UCSD-AML1 (cell line): ENCODE measurements at regions not wholly inside any gene's neighbourhood (a gene's known extent, or its start where the extent isn't known, plus 50 kb on each side); places are given as distances from the start of the nearest gene placed in this dataset.

Experiments
- DNase-seq: peaks from one replicate; lab custom pipeline; 2025; ENCODE audit not compliant: unreplicated experiment; lab: John Stamatoyannopoulos, UW

GRCh38 chrX:68897118-68897945 is 68.5 kb downstream of the EFNB1 start:
- DNase-seq = no peak

- DNase-seq = no peak
These were observed 67.8 kb downstream of the EFNB1 start for GRCh38 chrX:68896581-68896980.

DNA sequence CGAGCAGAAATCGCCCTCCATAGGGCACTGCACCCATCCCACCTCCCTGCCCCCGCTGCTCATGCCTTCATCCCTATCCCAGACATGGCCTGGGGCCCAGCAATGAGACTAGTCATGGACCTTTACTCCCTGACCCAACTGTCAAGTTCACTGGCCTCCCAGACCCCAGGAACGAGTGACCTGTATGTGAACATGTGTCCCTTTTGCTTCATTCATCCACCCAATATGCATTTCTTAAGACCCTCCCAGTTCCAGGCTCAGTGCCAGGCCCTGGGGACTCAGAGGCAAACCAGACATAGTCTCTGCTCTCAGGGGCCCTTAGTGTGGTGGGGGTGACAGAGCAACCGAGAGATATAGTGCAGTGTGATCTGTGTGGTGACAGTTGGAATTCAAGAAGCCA is 67.0 kb downstream of the EFNB1 start:
- DNase-seq = no peak

DNA sequence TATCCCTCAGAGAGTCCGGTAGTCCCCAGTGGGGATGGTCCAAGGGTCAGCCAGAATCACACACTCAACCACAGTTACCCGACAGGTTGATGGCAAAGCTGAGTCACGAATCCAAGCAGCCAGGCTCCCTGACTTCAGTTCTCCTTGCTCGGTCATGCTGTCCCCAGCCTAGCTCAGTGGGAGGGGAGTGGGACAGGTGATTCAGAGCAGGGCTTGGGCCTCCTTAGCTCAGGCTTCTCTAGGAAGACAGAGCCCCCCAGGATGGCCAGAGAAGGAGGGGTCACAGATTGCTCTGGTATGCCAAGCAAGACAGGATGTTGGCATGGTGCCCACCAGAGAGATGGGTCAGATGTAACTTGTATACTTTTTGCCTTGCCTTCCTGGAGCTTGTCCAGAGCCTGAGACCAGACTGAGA is 66.5 kb downstream of the EFNB1 start:
- DNase-seq = no peak

DNA sequence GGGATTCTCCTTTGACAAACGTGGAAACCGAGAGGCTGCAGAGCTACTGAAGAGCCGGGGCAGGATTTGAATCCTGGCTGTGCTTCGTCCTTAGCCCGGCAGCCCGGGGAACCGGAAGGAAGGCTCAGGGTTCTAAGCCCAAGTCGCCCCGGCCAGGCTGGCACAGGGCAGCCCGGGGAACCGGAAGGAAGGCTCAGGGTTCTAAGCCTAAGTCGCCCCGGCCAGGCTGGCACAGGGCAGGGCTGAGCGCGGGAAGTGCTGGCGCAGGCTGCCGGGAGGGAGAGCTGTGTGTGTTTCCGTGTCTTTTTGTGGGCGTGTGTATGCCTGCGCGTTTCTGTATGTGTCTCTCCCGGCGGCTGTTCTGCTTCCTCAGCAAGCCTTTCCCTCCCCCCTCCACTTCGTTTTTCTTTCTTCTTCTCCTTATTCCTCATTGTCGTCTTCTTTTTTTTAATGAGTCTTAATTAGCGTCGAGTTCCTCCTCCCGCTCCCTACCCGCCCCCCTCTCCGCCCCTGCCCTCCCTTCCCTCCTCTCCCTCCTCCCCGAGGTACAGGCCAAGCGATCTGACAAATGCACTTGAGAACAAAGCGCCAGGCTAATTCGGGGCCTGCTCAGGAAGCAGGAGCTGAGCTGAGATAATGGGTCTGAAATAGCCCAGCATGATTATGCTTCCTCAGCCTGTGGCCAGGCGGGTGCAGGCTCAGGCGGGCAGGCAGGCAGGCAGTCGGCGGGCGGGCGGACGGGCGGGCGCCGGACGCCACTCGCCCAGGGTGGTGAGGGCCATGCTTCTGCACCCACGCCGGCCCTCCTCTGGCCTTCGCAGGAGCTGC is 65.9 kb downstream of the EFNB1 start:
- peak; percentile 77 for DNase-seq

DNA sequence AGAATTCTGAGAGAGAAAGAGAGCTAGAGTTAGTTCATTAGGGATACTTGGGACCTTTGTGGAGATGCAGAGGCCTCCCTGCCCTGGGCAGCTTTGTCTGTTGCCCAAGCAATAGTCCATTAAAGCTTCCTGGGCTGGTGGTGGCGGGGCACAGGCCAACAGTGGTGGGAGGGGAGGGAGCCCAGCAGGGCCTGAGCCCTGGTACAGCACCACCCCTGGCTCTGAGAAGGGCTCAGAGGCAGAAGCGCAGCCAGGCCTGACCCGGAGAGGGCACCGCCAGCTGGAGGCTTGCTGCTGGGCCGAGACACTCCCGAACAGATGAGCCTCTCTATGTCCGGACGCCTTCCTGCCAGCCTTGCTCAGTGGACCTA is 65.3 kb downstream of the EFNB1 start:
- DNase-seq = no peak

DNA sequence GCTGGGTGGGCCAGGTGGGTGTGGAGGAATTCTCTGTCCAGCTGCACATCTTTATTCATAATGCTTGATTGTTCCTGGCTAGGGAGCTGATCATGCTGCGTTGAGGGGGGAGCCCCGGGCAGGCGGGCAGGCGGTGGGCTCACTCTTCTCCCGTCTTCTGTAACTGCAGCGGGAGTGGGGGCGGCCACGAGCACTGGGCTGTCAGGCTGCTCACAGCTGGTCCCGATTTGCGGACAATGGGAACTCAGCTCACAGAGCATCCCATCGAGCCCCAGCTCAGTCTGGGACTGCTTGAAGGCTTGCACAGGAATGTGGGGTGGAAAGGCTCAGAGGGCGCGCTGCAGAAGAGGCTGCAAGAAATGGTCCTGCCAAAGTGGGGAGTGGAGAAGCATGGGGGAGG is 63.8 kb downstream of the EFNB1 start:
- no peak for DNase-seq

GRCh38 chrX:68892134-68892533 is 63.3 kb downstream of the EFNB1 start:
- no peak for DNase-seq
